ENCODE measurements at regions not wholly inside any gene's neighbourhood (a gene's known extent, or its start where the extent isn't known, plus 50 kb on each side); places are given as distances from the start of the nearest gene placed in this dataset.

GRCh38 chr20:56178219-56178618 lies 70.3 kb upstream of the MC3R start:
- DNase-seq, result no peak

- DNase-seq, result no peak
Observed at GRCh38 chr20:56179051-56179450, 69.5 kb upstream of the MC3R start.

- no peak for DNase-seq
Observed at GRCh38 chr20:56181583-56181982, 66.9 kb upstream of the MC3R start.

- no peak for DNase-seq
Observed at GRCh38 chr20:56187534-56188165, 60.9 kb upstream of the MC3R start.

GRCh38 chr20:56194042-56194441 lies 54.5 kb upstream of the MC3R start:
- DNase-seq, result no peak

- DNase-seq, result no peak
Observed at GRCh38 chr20:56195946-56196345, 52.6 kb upstream of the MC3R start.

Data from NCI-H1048 (cell line).